ENCODE measurements at regions not wholly inside any gene's neighbourhood (a gene's known extent, or its start where the extent isn't known, plus 50 kb on each side); places are given as distances from the start of the nearest gene placed in this dataset.

- TF ChIP-seq CTCF (IDR thresholded peaks at IDR 0.05; ENCODE audit: control extremely low read depth in 1 of 3, insufficient read depth in 1 of 3, low read depth in 1 of 3, low read length in 3 of 3) (no peak), PHF8 (conservative IDR thresholded peaks at IDR 0.05; ENCODE audit: low read depth, low read length) (no peak), CEBPB (IDR thresholded peaks at IDR 0.05; ENCODE audit: low read depth, low read length) (no peak), ATF3 (IDR thresholded peaks at IDR 0.05; ENCODE audit: insufficient read depth, low read depth, low read length) (no peak)
Observed at GRCh38 chr1:59178339-59179187, 118.3 kb upstream of the FGGY start.

Measured in H1 (cell line).